22Rv1 (cell line): ENCODE measurements at regions not wholly inside any gene's neighbourhood (a gene's known extent, or its start where the extent isn't known, plus 50 kb on each side); places are given as distances from the start of the nearest gene placed in this dataset.

Source experiments
- ZFX ChIP-seq: fragments of 450-650 bp; IDR thresholded peaks from 2 replicates; pipeline ENCODE4 v1.6.1; 2017; ENCODE audit warnings: antibody characterized with exemption, borderline replicate concordance
- TF ChIP-seq, protein P1 (sequence below): fragments of 450-650 bp; IDR thresholded peaks from 2 replicates; pipeline ENCODE4 v1.5.1; 2017; ENCODE audit warnings: mild to moderate bottlenecking

DNA sequence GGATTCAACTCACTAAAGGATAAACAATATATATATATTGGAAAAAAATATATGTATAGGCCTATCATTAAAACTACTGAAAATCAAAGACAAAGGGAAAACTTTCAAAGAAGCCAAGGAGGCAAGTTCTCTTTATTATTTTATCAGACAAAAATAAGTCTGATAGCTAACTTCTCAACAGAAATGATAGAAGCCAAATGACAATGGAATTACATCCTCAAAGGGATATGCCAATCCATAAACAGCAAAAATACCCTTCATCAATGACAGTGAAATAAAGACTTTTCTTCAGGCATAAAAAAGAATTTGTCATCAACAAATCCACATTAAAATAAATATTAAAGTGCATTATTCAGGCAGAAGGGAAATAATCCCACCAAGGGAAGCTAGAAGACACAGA, 393.4 kb downstream of the ZFHX3 start:
- TF ChIP-seq, protein P1, sequence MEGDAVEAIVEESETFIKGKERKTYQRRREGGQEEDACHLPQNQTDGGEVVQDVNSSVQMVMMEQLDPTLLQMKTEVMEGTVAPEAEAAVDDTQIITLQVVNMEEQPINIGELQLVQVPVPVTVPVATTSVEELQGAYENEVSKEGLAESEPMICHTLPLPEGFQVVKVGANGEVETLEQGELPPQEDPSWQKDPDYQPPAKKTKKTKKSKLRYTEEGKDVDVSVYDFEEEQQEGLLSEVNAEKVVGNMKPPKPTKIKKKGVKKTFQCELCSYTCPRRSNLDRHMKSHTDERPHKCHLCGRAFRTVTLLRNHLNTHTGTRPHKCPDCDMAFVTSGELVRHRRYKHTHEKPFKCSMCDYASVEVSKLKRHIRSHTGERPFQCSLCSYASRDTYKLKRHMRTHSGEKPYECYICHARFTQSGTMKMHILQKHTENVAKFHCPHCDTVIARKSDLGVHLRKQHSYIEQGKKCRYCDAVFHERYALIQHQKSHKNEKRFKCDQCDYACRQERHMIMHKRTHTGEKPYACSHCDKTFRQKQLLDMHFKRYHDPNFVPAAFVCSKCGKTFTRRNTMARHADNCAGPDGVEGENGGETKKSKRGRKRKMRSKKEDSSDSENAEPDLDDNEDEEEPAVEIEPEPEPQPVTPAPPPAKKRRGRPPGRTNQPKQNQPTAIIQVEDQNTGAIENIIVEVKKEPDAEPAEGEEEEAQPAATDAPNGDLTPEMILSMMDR = no peak
- TF ChIP-seq ZFX = no peak
